ENCODE measurements at regions not wholly inside any gene's neighbourhood (a gene's known extent, or its start where the extent isn't known, plus 50 kb on each side); places are given as distances from the start of the nearest gene placed in this dataset.
A peak's percentile ranks its signal among the peaks of the same experiment; 100 is the strongest.

DNA sequence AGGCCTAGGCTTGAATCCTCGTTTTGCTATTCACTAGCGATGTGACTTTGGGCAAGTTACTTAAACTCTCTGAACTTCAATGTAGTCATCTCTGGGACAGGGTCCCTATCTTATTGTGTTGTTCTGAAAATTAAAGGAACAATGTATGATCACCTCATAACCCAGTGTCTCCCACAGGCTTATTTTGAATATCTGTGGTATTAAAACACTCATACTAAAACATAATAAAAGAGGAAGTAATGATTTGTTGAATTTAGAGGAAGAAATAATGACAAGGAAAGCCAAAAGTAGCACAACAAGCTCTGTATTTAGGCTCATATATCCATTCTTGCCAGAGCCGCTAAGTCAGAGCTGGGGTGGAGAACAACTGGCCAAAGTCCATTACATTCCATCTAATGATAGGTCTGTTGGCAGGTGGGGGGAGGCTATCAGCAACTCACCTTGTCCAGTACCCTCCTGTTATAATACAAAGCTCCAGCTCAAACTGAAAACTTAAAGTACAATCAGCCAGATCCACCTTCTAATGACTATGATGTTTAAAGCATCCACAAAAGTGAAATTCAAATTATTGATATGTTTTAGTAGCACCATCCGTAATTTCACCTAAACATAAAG, 64.5 kb upstream of the LSM6 start:
- Mint-ChIP-seq H3K4me1 (peaks cover 36% of the 10 kb centered on the region), H3K27ac (no peak overlapping the region), H3K4me3 (peak overlapping the region; percentile 18), H3K9me3 (ENCODE audit: insufficient read depth) (no peaks in the 10 kb centered on the region), H3K27me3 (no peaks in the 10 kb centered on the region)
- peak; percentile 53 for ATAC-seq (ENCODE audit: low read depth)
- DNase-seq = peak; percentile 52
- TF ChIP-seq, protein P1, sequence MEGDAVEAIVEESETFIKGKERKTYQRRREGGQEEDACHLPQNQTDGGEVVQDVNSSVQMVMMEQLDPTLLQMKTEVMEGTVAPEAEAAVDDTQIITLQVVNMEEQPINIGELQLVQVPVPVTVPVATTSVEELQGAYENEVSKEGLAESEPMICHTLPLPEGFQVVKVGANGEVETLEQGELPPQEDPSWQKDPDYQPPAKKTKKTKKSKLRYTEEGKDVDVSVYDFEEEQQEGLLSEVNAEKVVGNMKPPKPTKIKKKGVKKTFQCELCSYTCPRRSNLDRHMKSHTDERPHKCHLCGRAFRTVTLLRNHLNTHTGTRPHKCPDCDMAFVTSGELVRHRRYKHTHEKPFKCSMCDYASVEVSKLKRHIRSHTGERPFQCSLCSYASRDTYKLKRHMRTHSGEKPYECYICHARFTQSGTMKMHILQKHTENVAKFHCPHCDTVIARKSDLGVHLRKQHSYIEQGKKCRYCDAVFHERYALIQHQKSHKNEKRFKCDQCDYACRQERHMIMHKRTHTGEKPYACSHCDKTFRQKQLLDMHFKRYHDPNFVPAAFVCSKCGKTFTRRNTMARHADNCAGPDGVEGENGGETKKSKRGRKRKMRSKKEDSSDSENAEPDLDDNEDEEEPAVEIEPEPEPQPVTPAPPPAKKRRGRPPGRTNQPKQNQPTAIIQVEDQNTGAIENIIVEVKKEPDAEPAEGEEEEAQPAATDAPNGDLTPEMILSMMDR (IDR thresholded peaks at IDR 0.05) = no peak
- no peak for TF ChIP-seq EZH2 (IDR thresholded peaks at IDR 0.05; ENCODE audit: borderline replicate concordance, insufficient read depth, low read depth, low read length, poor library complexity, severe bottlenecking)
- no CpG with 5 or more reads among the region's 4 CpGs for WGBS (ENCODE audit: insufficient coverage)
- no peak overlapping the region for H2AFZ ChIP-seq (ENCODE audit: insufficient read depth, low read depth, low read length, poor library complexity, severe bottlenecking)
- H3K4me2 ChIP-seq (replicated peaks; ENCODE audit: low read depth, low read length, poor library complexity, severe bottlenecking) = peak overlapping the region; percentile 49
- intact Hi-C loops (cut with micrococcal nuclease) = loop anchor here (5.0 kb wide), 2 partner anchors 39 to 66 kb away; partner anchors contain the start of gene LSM6
- peaks cover 31 to 32% of the 10 kb centered on the region in 2 donors for H3K4me1 ChIP-seq (ENCODE audit: control insufficient read depth in 2 of 2, insufficient read depth in 2 of 2, low read length in 2 of 2)
- H3K4me3 ChIP-seq (ENCODE audit: control extremely low read depth in 1 of 5, extremely low read depth in 1 of 5, insufficient read depth in 1 of 5, low read depth in 2 of 5, low read length in 4 of 5) = no peak overlapping the region
- CTCF ChIA-PET = interaction anchor here (1.6 kb wide), 1 partner anchor 155 kb away, joined by 6 read pairs; no protein-coding TSS in a partner anchor
- peaks cover 0 to 3% (median 0%) of the 10 kb centered on the region in 3 donors for H3K9me3 ChIP-seq (ENCODE audit: control extremely low read depth in 1 of 3, control insufficient read depth in 2 of 3, insufficient read depth in 1 of 3, low read length in 2 of 3)
- no peaks in the 10 kb centered on the region for H4K20me1 ChIP-seq (ENCODE audit: control insufficient read depth, insufficient read depth, low read length, poor library complexity, severe bottlenecking)
- H3K27ac ChIP-seq (ENCODE audit: low read length in 2 of 2) = no peak overlapping the region
- peaks cover 0 to 3% (median 0%) of the 10 kb centered on the region in 4 experiments for H3K27me3 ChIP-seq (replicated peaks in 1 of 4; ENCODE audit: control extremely low read depth in 1 of 4, control insufficient read depth in 3 of 4, insufficient read depth in 4 of 4, low read length in 3 of 4)
- POLR2A ChIA-PET = no interaction called here
- H3K36me3 ChIP-seq (replicated peaks in 1 of 2; ENCODE audit: control extremely low read depth in 1 of 2, control insufficient read depth in 1 of 2, extremely low read depth in 1 of 2, insufficient read depth in 2 of 2, low read length in 1 of 2) = no peaks in the 10 kb centered on the region
- H3K9ac ChIP-seq (ENCODE audit: low read length) = no peak overlapping the region
- no peaks in the 10 kb centered on the region for H3K79me2 ChIP-seq (ENCODE audit: control insufficient read depth, insufficient read depth, low read length)

DNA sequence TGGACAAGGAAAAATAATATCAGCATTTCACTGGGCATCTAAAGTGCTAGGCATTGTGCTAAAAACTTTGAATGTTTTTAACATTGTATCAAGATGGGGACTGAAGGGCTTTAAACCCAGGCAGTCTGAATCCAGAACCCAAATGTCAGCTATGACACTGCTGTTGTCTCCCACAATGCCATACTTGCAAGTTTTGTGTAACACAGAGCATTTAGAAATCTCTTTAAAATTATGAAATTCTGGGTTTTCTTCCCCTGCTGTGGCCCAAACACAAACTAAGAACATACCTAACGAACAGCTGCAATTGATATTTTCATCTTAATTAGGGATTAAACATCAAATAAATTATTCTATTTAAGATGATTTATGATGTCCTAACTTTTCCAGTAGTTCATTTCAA, 66.8 kb upstream of the LSM6 start:
- CTCF ChIA-PET = interaction anchor here (2.6 kb wide), 1 partner anchor 15 kb away, joined by 8 read pairs; no protein-coding TSS in a partner anchor
- TF ChIP-seq EZH2 (IDR thresholded peaks at IDR 0.05; ENCODE audit: borderline replicate concordance, insufficient read depth, low read depth, low read length, poor library complexity, severe bottlenecking) = no peak
- POLR2A ChIA-PET = no interaction called here
- no peaks in the 10 kb centered on the region for H3K27me3 Mint-ChIP-seq
- no peak for DNase-seq
- Histone ChIP-seq H3K27me3 (replicated peaks in 1 of 4; ENCODE audit: control extremely low read depth in 1 of 4, control insufficient read depth in 3 of 4, insufficient read depth in 4 of 4, low read length in 3 of 4) (no peaks in the 10 kb centered on the region), H3K4me2 (replicated peaks; ENCODE audit: low read depth, low read length, poor library complexity, severe bottlenecking) (no peak overlapping the region), H3K4me3 (ENCODE audit: control extremely low read depth in 1 of 5, extremely low read depth in 1 of 5, insufficient read depth in 1 of 5, low read depth in 2 of 5, low read length in 4 of 5) (no peak overlapping the region), H2AFZ (ENCODE audit: insufficient read depth, low read depth, low read length, poor library complexity, severe bottlenecking) (no peak overlapping the region), H3K9me3 (ENCODE audit: control extremely low read depth in 1 of 3, control insufficient read depth in 2 of 3, insufficient read depth in 1 of 3, low read length in 2 of 3) (no peaks in the 10 kb centered on the region), H3K9ac (ENCODE audit: low read length) (no peak overlapping the region), H3K4me1 (ENCODE audit: control insufficient read depth in 2 of 2, insufficient read depth in 2 of 2, low read length in 2 of 2) (peaks cover 31 to 32% of the 10 kb centered on the region in 2 donors), H4K20me1 (ENCODE audit: control insufficient read depth, insufficient read depth, low read length, poor library complexity, severe bottlenecking) (no peaks in the 10 kb centered on the region), H3K36me3 (replicated peaks in 1 of 2; ENCODE audit: control extremely low read depth in 1 of 2, control insufficient read depth in 1 of 2, extremely low read depth in 1 of 2, insufficient read depth in 2 of 2, low read length in 1 of 2) (no peaks in the 10 kb centered on the region), H3K27ac (ENCODE audit: low read length in 2 of 2) (no peak overlapping the region), H3K79me2 (ENCODE audit: control insufficient read depth, insufficient read depth, low read length) (no peaks in the 10 kb centered on the region)
- intact Hi-C loops (cut with micrococcal nuclease) = no loop called here
- H3K9me3 Mint-ChIP-seq (ENCODE audit: insufficient read depth) = no peaks in the 10 kb centered on the region
- H3K27ac Mint-ChIP-seq = no peak overlapping the region
- H3K4me1 Mint-ChIP-seq = peaks cover 34% of the 10 kb centered on the region
- no CpG with 5 or more reads among the region's 1 CpG for WGBS (ENCODE audit: insufficient coverage)
- no peak overlapping the region for H3K4me3 Mint-ChIP-seq
- no peak for ATAC-seq (ENCODE audit: low read depth)
